BLaER1 treated with 17β-estradiol and CSF1 and Interleukin-3, amounts not matched to agents 10 nM and 100 nM (cell line): ENCODE measurements at regions not wholly inside any gene's neighbourhood (a gene's known extent, or its start where the extent isn't known, plus 50 kb on each side); places are given as distances from the start of the nearest gene placed in this dataset.

Source experiments
- H3K27ac ChIP-seq, 11 experiments: shearing (Covaris generic); formaldehyde crosslinking; 2 replicates each; pipeline ENCODE4 v1.8.1; 2022
- H3K27me3 ChIP-seq, 11 experiments: shearing (Covaris generic); formaldehyde crosslinking; 2 replicates each; pipeline ENCODE4 v1.8.1; 2022
- H3K36me3 ChIP-seq, 11 experiments: shearing (Covaris generic); formaldehyde crosslinking; 2 replicates each; pipeline ENCODE4 v1.8.1; 2022
- H3K4me1 ChIP-seq, 10 experiments: shearing (Covaris generic); formaldehyde crosslinking; 2 replicates each; pipeline ENCODE4 v1.8.1; 2022
- H3K4me2 ChIP-seq, 11 experiments: shearing (Covaris generic); formaldehyde crosslinking; 2 replicates each; pipeline ENCODE4 v1.8.1; 2022
- H3K4me3 ChIP-seq, 10 experiments: shearing (Covaris generic); formaldehyde crosslinking; 2 replicates each; pipeline ENCODE4 v1.8.1; 2022
- H3K9ac ChIP-seq, 11 experiments: shearing (Covaris generic); formaldehyde crosslinking; 2 replicates each; pipeline ENCODE4 v1.8.1; 2022
- H3K9me3 ChIP-seq, 11 experiments: shearing (Covaris generic); formaldehyde crosslinking; replicated peaks in 1 of 11; 2 replicates each; pipeline ENCODE4 v1.8.1; 2022
- H4K20me1 ChIP-seq, 11 experiments: shearing (Covaris generic); formaldehyde crosslinking; 2 replicates each; pipeline ENCODE4 v1.8.1; 2022
- Cebpa-rat ChIP-seq, 11 experiments: shearing (Covaris generic); IDR thresholded peaks; 2 replicates each; pipeline ENCODE4 v1.8.1; 2022

DNA sequence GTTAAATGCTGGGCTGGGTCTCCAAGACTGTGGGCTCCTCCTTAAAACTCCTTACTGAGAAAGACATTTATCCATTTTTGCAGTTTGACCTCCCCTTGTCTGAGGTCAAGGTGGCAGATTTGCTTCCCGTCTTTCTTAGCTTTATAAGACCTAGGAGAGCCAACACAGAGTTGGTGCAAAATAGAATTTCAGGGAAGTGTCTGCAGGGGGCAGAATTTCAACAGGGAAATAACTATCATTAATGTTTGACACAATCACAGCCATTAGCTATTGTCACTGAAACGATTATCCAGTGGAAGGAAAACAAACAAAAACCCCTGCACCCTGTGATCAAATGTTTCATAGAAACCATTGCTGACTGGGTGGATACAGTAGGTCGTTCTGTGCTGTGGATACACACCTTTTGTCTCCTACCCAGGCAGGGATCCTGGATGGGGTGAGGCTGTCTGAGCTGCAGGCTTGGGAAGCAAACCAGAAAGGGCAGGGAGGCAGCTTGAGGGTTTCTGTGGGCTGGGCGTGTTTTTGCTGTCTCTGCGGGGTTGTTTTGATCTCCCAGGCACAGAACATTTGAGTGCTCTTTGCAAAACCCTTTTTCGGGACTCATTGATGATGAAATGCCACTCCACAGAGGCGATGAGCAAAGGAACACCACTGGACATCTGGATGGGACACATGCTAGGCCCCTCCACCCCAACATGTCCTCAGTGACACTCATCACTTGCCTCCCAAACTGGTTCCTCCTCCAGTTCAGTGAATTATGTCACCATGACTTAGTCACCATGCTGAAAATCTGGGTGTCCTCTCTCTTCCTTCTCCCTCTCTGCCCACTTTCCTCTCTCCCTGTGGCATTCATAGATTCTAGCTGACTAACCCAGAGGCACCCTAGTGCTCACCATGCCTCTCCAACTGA lies 94.2 kb upstream of the SERBP1 start:
- Histone ChIP-seq H3K4me1 (peaks cover 0 to 12% (median 0%) of the 10 kb centered on the region in 10 experiments; a peak in 7 of 20 replicates), H3K36me3 (no peaks in the 10 kb centered on the region), H3K4me2 (peak overlapping the region in 3 of 11 experiments; percentile 15 to 49 (median 17); a peak in 5 of 22 replicates), H4K20me1 (no peaks in the 10 kb centered on the region), H3K9ac (no peak overlapping the region), H3K9me3 (no peaks in the 10 kb centered on the region), H3K4me3 (no peak overlapping the region), H3K27me3 (no peaks in the 10 kb centered on the region), H3K27ac (no peak overlapping the region)
- TF ChIP-seq Cebpa-rat (IDR thresholded peaks at IDR 0.05) = no peak

DNA sequence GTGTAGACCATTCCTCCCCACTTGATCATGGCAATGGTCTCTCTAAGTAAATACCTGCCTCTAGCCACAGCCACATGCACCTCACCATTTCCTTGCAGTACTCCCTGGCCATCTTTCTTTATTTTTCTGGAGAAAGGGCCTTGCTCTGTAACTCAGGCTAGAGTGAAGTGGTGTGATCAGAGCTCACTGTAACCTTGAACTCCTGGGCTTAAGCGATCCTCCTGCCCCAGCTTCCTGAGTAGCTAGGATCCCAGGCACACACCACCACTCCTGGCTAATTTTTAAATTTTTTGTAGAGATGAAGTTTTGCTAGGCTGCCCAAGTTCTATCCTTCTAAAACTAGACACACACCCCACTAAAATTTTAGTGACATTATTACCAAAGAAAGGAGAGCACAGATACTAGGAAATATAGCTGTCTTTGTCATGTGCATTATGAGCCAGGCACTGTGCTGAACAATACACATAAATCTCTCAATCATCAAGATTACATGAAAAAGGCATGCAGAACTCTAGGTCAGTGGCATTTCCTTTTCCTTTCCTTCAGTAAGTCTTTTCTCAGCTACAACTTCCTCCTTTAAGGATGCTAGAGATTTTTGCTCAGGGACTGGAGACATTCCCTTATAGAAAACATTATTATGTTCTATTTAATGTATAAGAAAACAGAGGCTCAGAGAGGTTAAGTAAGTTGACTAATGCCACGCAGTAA lies 95.0 kb upstream of the SERBP1 start:
- no peaks in the 10 kb centered on the region for H3K27me3 ChIP-seq
- H3K27ac ChIP-seq = no peak overlapping the region
- H3K4me3 ChIP-seq = no peak overlapping the region
- H3K9me3 ChIP-seq = no peaks in the 10 kb centered on the region
- no peak overlapping the region for H3K9ac ChIP-seq
- H3K4me2 ChIP-seq = peak overlapping the region in 3 of 11 experiments; percentile 15 to 49 (median 17); a peak in 4 of 22 replicates
- peaks cover 0 to 12% (median 0%) of the 10 kb centered on the region in 10 experiments; a peak in 7 of 20 replicates for H3K4me1 ChIP-seq
- no peaks in the 10 kb centered on the region for H4K20me1 ChIP-seq
- no peaks in the 10 kb centered on the region for H3K36me3 ChIP-seq
- TF ChIP-seq Cebpa-rat (IDR thresholded peaks at IDR 0.05) = no peak

DNA sequence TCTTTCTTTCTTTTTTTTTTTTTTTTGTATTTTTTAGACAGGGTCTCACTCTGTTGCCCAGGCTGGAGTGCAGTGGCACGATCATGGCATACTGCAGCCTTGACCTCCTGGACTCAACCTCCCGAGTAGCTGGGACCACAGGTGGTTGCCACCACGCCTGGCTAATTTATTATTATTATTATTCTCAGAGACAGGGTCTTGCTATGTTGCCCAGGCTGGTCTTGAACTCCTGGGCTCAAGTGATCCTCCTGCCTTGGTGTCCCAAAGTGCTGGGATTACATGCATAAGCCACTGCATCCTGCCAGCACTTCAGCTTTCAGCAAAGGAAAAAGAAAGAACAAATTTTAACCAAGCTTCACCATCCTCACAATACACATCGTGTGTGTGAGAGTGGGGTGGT lies 97.9 kb upstream of the SERBP1 start:
- H3K4me3 ChIP-seq = no peak overlapping the region
- H3K4me2 ChIP-seq = no peak overlapping the region
- H3K9me3 ChIP-seq = peaks cover 0 to 11% (median 5%) of the 10 kb centered on the region in 11 experiments; a peak in 9 of 22 replicates
- H3K9ac ChIP-seq = no peak overlapping the region
- H3K4me1 ChIP-seq = peaks cover 0 to 12% (median 0%) of the 10 kb centered on the region in 10 experiments; a peak in 7 of 20 replicates
- no peaks in the 10 kb centered on the region for H3K36me3 ChIP-seq
- no peak overlapping the region for H3K27ac ChIP-seq
- H4K20me1 ChIP-seq = no peaks in the 10 kb centered on the region
- no peak for TF ChIP-seq Cebpa-rat (IDR thresholded peaks at IDR 0.05)
- no peaks in the 10 kb centered on the region for H3K27me3 ChIP-seq

- peaks cover 0 to 11% (median 5%) of the 10 kb centered on the region in 11 experiments; a peak in 9 of 22 replicates for H3K9me3 ChIP-seq
These were observed 99.9 kb upstream of the SERBP1 start for GRCh38 chr1:67530071-67530470.

GRCh38 chr1:67532452-67533216 lies 102.4 kb upstream of the SERBP1 start:
- no peak overlapping the region for H3K9ac ChIP-seq
- no peaks in the 10 kb centered on the region for H3K36me3 ChIP-seq
- peaks cover 0 to 11% (median 5%) of the 10 kb centered on the region in 11 experiments; a peak in 9 of 22 replicates for H3K9me3 ChIP-seq
- no peaks in the 10 kb centered on the region for H4K20me1 ChIP-seq
- TF ChIP-seq Cebpa-rat (IDR thresholded peaks at IDR 0.05) = no peak
- H3K4me3 ChIP-seq = no peak overlapping the region
- H3K4me1 ChIP-seq = peaks cover 0 to 16% (median 13%) of the 10 kb centered on the region in 10 experiments; a peak in 16 of 20 replicates
- H3K27ac ChIP-seq = no peak overlapping the region
- no peaks in the 10 kb centered on the region for H3K27me3 ChIP-seq
- no peak overlapping the region for H3K4me2 ChIP-seq

More at GRCh38 chr1:67530071-67530470, 99.9 kb upstream of the SERBP1 start:
- peaks cover 0 to 7% (median 0%) of the 10 kb centered on the region in 10 experiments; a peak in 6 of 20 replicates for H3K4me1 ChIP-seq
- TF ChIP-seq Cebpa-rat (IDR thresholded peaks at IDR 0.05) = no peak
- H3K4me3 ChIP-seq = no peak overlapping the region
- H3K4me2 ChIP-seq = no peak overlapping the region
- H3K9ac ChIP-seq = no peak overlapping the region
- H4K20me1 ChIP-seq = no peaks in the 10 kb centered on the region
- no peak overlapping the region for H3K27ac ChIP-seq
- no peaks in the 10 kb centered on the region for H3K27me3 ChIP-seq
- no peaks in the 10 kb centered on the region for H3K36me3 ChIP-seq

DNA sequence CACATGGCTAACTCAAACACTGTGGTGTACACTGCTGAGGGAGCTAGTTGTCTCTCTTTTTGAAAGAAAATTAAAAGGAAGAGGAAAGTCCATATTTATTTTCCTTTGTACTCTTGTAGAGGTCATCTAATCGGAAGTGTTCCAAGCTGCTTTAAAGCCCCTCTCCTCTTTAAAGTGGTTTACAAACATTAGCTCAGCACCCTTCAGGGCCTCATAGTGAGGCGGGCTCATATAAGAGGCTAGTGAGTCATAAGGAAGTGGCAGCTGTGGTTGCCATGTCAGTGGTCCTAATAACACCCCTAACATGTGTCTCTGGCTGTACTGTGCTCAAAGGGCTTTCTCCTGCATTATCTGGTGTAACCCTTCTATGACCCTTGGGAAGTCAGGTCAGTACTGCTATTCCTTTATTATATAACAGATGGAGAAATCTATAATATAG lies 104.4 kb upstream of the SERBP1 start:
- no peak for TF ChIP-seq Cebpa-rat (IDR thresholded peaks at IDR 0.05)
- peaks cover 0 to 22% (median 18%) of the 10 kb centered on the region in 10 experiments; a peak in 16 of 20 replicates for H3K4me1 ChIP-seq
- peaks cover 0 to 11% (median 5%) of the 10 kb centered on the region in 11 experiments; a peak in 9 of 22 replicates for H3K9me3 ChIP-seq
- H3K4me3 ChIP-seq = no peak overlapping the region
- H4K20me1 ChIP-seq = no peaks in the 10 kb centered on the region
- H3K27me3 ChIP-seq = no peaks in the 10 kb centered on the region
- H3K27ac ChIP-seq = no peak overlapping the region
- H3K4me2 ChIP-seq = no peak overlapping the region
- H3K36me3 ChIP-seq = no peaks in the 10 kb centered on the region
- H3K9ac ChIP-seq = no peak overlapping the region

GRCh38 chr1:67535474-67535873 lies 105.3 kb upstream of the SERBP1 start:
- TF ChIP-seq Cebpa-rat (IDR thresholded peaks at IDR 0.05) = no peak
- Histone ChIP-seq H3K27ac (no peak overlapping the region), H4K20me1 (no peaks in the 10 kb centered on the region), H3K4me2 (no peak overlapping the region), H3K4me3 (no peak overlapping the region), H3K9me3 (peaks cover 0 to 11% (median 5%) of the 10 kb centered on the region in 11 experiments; a peak in 9 of 22 replicates), H3K36me3 (no peaks in the 10 kb centered on the region), H3K4me1 (peaks cover 0 to 22% (median 18%) of the 10 kb centered on the region in 10 experiments; a peak in 16 of 20 replicates), H3K9ac (no peak overlapping the region), H3K27me3 (no peaks in the 10 kb centered on the region)

DNA sequence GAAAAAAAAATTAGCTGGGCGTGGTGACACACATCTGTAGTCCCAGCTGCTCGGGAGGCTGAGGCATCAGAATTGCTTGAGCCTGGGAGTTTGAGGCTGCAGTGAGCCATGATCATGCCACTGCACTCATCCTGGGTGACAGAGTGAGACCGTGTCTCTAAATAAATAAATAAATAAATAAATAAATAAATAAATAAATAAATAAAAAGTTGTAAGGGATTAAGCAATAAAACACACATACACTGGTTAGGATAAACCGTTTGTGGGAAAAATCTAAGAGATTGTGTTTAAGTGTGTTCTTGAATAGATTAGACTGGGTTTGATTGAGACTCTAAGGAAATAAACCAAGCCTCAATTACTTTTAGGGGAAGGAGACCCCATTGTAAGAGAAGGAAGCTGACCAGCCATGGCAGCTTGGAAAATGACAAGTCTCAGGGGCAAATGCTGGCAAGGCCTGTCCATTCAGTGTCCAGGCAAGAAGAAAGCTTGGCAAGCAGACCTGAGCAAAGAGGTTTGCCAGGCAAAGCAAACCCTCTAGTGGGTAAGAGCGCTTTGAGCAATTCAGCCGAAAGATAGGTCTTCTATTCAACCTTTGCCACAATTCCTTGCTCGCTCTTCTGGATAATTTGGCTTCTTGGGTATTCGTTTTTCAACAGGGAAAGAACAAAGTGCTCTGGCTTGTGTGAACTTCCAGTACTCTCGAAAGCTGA lies 106.9 kb upstream of the SERBP1 start:
- peaks cover 0 to 22% (median 18%) of the 10 kb centered on the region in 10 experiments; a peak in 16 of 20 replicates for H3K4me1 ChIP-seq
- no peak overlapping the region for H3K27ac ChIP-seq
- H3K9me3 ChIP-seq = no peaks in the 10 kb centered on the region
- no peak overlapping the region for H3K9ac ChIP-seq
- H3K4me3 ChIP-seq = no peak overlapping the region
- H3K27me3 ChIP-seq = no peaks in the 10 kb centered on the region
- H4K20me1 ChIP-seq = no peaks in the 10 kb centered on the region
- peak overlapping the region in 9 of 11 experiments; percentile 5 to 78 (median 51); a peak in 15 of 22 replicates for H3K4me2 ChIP-seq
- H3K36me3 ChIP-seq = no peaks in the 10 kb centered on the region
- TF ChIP-seq Cebpa-rat (IDR thresholded peaks at IDR 0.05) = no peak
